ENCODE measurements at regions not wholly inside any gene's neighbourhood (a gene's known extent, or its start where the extent isn't known, plus 50 kb on each side); places are given as distances from the start of the nearest gene placed in this dataset.

DNA sequence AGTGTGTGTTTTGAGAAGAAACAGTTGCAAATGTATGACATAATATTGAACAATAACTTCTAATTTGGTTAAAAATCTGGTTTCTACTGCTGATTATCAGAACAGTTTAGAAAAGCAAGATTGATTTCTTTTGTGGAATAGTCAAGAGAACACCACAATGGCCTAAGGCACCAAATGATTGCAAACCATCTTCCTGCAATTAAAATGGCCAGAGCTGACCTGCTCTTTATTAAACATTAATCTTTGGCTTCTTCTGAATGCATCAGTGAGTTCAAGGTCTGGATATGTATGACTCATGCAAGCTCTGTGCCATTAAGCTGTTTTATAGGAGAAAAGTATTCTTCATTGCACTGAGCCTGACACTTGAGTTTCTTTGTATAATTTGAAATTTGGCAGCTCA is 107.8 kb upstream of the PDHA2 start:
- Histone ChIP-seq H3K27me3 (ENCODE audit: control insufficient read depth, insufficient read depth, low read length) (no peaks in the 10 kb centered on the region), H3K36me3 (ENCODE audit: control insufficient read depth, insufficient read depth, low read length) (no peaks in the 10 kb centered on the region), H3K9me3 (ENCODE audit: control insufficient read depth, insufficient read depth, low read depth, low read length) (no peaks in the 10 kb centered on the region), H3K27ac (ENCODE audit: low read depth, low read length) (no peak overlapping the region), H3K4me1 (ENCODE audit: control insufficient read depth, insufficient read depth, low read length) (peaks cover 16% of the 10 kb centered on the region), H3K9ac (ENCODE audit: low read length) (no peak overlapping the region), H3K4me3 (ENCODE audit: low read depth, low read length) (no peak overlapping the region)

DNA sequence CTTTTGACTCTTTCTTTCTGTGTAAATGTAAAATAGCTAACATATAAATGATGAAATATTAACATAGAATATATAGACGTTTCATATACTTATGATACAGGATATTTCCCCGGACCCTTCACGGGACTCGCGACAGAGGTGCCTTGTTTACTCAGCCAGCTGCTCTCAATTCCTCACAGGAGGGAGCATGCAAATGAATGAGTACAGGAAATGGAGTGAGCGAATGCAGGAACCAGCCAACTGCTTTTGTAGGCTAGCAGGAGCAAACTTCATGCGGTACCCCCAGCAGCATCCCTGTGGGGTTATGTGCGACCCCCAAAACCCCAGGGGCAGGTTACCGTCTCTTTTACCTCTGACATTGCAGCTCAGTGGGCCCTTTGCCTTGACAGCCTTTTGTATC is 110.3 kb upstream of the PDHA2 start:
- H3K4me3 ChIP-seq (ENCODE audit: low read depth, low read length), result no peak overlapping the region
- peaks cover 16% of the 10 kb centered on the region for H3K4me1 ChIP-seq (ENCODE audit: control insufficient read depth, insufficient read depth, low read length)

DNA sequence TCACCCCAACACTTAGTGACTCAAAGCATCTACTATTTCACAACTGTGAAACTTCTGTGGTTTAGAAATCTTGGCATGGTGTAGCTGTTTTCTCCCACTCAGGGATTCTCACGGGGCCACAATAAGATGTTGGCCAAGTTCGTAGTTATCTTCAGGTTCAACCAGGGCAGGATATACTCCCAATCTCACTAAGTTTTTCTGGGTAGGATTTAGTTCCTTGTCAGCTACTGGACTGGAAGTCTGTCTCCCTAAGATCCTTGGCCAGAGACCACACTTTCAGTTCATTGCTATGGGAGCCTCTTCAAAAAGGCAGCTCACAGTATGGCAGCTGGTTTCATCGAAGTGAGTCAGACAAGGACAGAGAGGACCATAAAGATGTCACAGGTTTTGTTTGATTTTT is 111.7 kb upstream of the PDHA2 start:
- H3K9ac ChIP-seq (ENCODE audit: low read length), result no peak overlapping the region
- H3K27ac ChIP-seq (ENCODE audit: low read depth, low read length), result no peak overlapping the region
- peaks cover 16% of the 10 kb centered on the region for H3K4me1 ChIP-seq (ENCODE audit: control insufficient read depth, insufficient read depth, low read length)
- H3K4me3 ChIP-seq (ENCODE audit: low read depth, low read length), result no peak overlapping the region
- H3K9me3 ChIP-seq (ENCODE audit: control insufficient read depth, insufficient read depth, low read depth, low read length), result no peaks in the 10 kb centered on the region
- no peaks in the 10 kb centered on the region for H3K27me3 ChIP-seq (ENCODE audit: control insufficient read depth, insufficient read depth, low read length)
- no peaks in the 10 kb centered on the region for H3K36me3 ChIP-seq (ENCODE audit: control insufficient read depth, insufficient read depth, low read length)

More for the DNA sequence above, 110.3 kb upstream of the PDHA2 start:
- H3K9ac ChIP-seq (ENCODE audit: low read length), result no peak overlapping the region
- H3K27me3 ChIP-seq (ENCODE audit: control insufficient read depth, insufficient read depth, low read length), result no peaks in the 10 kb centered on the region
- H3K27ac ChIP-seq (ENCODE audit: low read depth, low read length), result no peak overlapping the region
- no peaks in the 10 kb centered on the region for H3K36me3 ChIP-seq (ENCODE audit: control insufficient read depth, insufficient read depth, low read length)
- no peaks in the 10 kb centered on the region for H3K9me3 ChIP-seq (ENCODE audit: control insufficient read depth, insufficient read depth, low read depth, low read length)

DNA sequence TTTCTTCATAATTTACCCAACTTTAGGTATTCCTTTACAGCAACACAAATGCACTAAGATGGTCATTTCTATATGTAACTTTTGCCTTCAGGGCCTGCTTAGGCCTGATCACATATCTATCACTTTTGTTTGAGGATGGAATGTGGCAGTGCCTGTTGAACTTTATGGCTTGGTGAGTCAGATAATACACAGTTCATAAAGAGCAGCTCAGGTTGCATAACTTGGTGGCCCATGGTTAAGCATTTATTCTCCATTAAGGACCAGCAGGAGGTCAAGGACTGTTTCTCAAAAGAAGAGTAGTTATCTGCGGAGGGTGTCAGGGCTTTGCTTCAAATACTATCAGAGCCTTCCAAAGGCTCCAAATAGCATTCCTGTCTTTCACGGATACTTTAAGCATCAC is 124.1 kb upstream of the PDHA2 start:
- no peak overlapping the region for H3K27ac ChIP-seq (ENCODE audit: low read depth, low read length)

DNA sequence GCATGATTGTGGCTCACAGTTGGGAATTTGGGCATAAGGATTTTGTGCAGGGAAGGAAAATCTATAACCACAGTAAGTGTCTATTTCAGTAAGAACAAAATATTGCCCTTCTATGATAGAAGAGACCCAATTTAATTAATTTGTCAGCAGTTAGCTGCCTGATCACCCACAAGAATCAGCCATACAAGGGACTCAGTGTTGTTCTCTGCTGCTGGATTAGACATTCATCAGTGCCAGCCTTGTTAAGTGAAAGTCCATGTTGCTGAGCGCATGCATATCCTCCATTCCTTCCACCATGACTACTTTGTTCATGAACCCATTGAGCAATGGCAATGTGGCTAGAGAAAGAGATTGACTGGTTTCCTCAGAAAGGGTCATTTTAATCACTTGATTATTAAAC is 125.3 kb upstream of the PDHA2 start:
- Histone ChIP-seq H3K4me1 (ENCODE audit: control insufficient read depth, insufficient read depth, low read length) (no peaks in the 10 kb centered on the region), H3K36me3 (ENCODE audit: control insufficient read depth, insufficient read depth, low read length) (no peaks in the 10 kb centered on the region), H3K4me3 (ENCODE audit: low read depth, low read length) (no peak overlapping the region), H3K27ac (ENCODE audit: low read depth, low read length) (no peak overlapping the region), H3K9me3 (ENCODE audit: control insufficient read depth, insufficient read depth, low read depth, low read length) (no peaks in the 10 kb centered on the region), H3K27me3 (ENCODE audit: control insufficient read depth, insufficient read depth, low read length) (no peaks in the 10 kb centered on the region), H3K9ac (ENCODE audit: low read length) (no peak overlapping the region)

More for the DNA sequence above, 124.1 kb upstream of the PDHA2 start:
- Histone ChIP-seq H3K9ac (ENCODE audit: low read length) (no peak overlapping the region), H3K9me3 (ENCODE audit: control insufficient read depth, insufficient read depth, low read depth, low read length) (no peaks in the 10 kb centered on the region), H3K4me1 (ENCODE audit: control insufficient read depth, insufficient read depth, low read length) (no peaks in the 10 kb centered on the region), H3K36me3 (ENCODE audit: control insufficient read depth, insufficient read depth, low read length) (no peaks in the 10 kb centered on the region), H3K4me3 (ENCODE audit: low read depth, low read length) (no peak overlapping the region), H3K27me3 (ENCODE audit: control insufficient read depth, insufficient read depth, low read length) (no peaks in the 10 kb centered on the region)

DNA sequence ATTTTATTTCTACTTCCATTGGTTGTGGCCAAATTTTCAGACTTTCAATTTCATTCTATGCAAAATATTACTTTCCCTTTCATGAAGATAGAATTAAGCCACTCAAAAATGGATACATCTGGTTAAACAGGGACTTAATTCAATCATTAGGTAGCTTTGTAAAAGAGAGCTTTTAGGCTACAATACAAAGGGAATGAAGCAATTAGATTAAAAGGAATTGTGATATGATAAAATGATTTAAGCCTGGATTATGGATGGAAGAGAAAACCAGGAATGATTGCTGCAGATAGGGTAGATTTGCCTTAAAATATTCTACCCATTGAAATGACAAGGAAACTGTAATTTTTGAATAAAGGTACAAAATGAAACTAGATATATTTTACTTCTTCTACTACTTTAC is 134.6 kb upstream of the PDHA2 start:
- no peaks in the 10 kb centered on the region for H3K27me3 ChIP-seq (ENCODE audit: control insufficient read depth, insufficient read depth, low read length)
- no peaks in the 10 kb centered on the region for H3K4me1 ChIP-seq (ENCODE audit: control insufficient read depth, insufficient read depth, low read length)
- H3K9me3 ChIP-seq (ENCODE audit: control insufficient read depth, insufficient read depth, low read depth, low read length), result no peaks in the 10 kb centered on the region
- H3K4me3 ChIP-seq (ENCODE audit: low read depth, low read length), result no peak overlapping the region
- H3K36me3 ChIP-seq (ENCODE audit: control insufficient read depth, insufficient read depth, low read length), result no peaks in the 10 kb centered on the region
- no peak overlapping the region for H3K27ac ChIP-seq (ENCODE audit: low read depth, low read length)
- no peak overlapping the region for H3K9ac ChIP-seq (ENCODE audit: low read length)

DNA sequence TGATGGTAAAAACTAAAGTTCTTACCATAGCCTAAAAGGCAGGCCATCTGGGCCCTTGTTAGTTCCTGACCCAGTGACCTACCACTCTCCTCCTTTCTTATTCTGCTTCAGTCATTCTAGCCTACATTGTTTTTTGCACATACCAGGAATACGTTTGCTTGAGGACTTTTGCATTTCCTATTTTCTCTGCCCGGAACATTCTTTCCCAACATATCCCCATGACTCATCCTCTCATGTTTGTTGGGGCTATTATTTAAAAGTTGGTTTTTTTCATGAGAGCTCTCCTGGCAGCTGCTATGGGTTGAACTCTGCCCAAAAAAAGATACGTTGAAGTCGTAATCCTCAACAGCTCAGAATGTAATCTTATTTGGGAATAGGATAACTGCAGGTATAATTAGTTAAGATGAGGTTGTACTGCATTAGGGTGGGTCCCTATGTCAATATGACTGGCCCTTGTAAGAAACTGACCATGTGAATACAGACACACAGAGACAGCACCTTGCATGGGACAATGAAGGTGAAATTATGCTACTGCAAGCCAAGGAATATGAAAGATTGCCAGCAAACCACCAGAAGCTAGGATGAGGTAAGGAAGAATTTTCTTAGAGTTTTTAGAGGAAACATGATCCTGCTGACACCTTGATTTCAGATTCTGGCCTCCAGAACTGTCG is 138.3 kb upstream of the PDHA2 start:
- H3K27ac ChIP-seq (ENCODE audit: low read depth, low read length), result no peak overlapping the region
- H3K27me3 ChIP-seq (ENCODE audit: control insufficient read depth, insufficient read depth, low read length), result no peaks in the 10 kb centered on the region
- no peak overlapping the region for H3K4me3 ChIP-seq (ENCODE audit: low read depth, low read length)
- no peaks in the 10 kb centered on the region for H3K36me3 ChIP-seq (ENCODE audit: control insufficient read depth, insufficient read depth, low read length)
- H3K9ac ChIP-seq (ENCODE audit: low read length), result no peak overlapping the region
- H3K9me3 ChIP-seq (ENCODE audit: control insufficient read depth, insufficient read depth, low read depth, low read length), result no peaks in the 10 kb centered on the region
- no peaks in the 10 kb centered on the region for H3K4me1 ChIP-seq (ENCODE audit: control insufficient read depth, insufficient read depth, low read length)

DNA sequence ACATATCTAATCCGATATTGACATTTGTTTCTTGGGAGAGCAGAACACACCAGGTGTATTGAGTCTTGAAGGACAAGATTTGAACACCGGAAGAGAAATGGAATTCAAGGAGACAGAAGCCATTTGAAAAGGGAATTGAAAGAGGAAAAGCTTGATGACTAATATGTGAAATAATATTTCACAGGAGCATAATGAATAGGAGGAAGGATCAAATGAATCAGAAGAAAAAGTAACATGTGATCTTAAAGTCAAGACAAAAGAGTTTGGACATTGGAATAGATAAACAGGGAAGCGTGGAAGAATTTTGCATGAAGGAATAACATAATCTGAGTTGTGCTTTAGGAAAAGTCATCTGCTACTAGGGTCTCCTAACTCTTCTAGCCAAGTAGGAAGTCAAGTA is 145.5 kb upstream of the PDHA2 start:
- Histone ChIP-seq H3K36me3 (ENCODE audit: control insufficient read depth, insufficient read depth, low read length) (no peaks in the 10 kb centered on the region), H3K9ac (ENCODE audit: low read length) (no peak overlapping the region), H3K27me3 (ENCODE audit: control insufficient read depth, insufficient read depth, low read length) (no peaks in the 10 kb centered on the region), H3K9me3 (ENCODE audit: control insufficient read depth, insufficient read depth, low read depth, low read length) (peaks cover 7% of the 10 kb centered on the region), H3K4me3 (ENCODE audit: low read depth, low read length) (no peak overlapping the region), H3K27ac (ENCODE audit: low read depth, low read length) (no peak overlapping the region), H3K4me1 (ENCODE audit: control insufficient read depth, insufficient read depth, low read length) (no peaks in the 10 kb centered on the region)

DNA sequence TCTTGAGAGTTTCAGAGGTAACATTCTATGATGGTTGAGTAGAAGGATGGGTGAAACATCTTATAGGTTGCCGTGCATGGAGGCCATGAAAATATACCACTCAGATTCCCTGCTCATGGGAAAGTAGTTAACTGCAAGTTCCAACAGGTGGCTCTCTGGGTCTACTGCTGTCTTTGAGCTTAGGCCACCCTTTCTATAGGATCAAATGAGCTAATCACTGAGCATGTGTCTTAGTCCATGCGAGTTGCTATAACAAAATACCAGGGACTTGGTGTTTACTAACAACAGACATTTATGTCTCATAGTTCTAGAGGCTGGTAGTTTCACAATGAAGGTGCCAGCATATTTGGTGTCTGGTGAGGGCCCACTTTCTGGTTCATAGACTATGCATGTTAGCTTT is 144.8 kb upstream of the UNC5C start:
- H3K36me3 ChIP-seq (ENCODE audit: control insufficient read depth, insufficient read depth, low read length), result no peaks in the 10 kb centered on the region
- no peaks in the 10 kb centered on the region for H3K4me1 ChIP-seq (ENCODE audit: control insufficient read depth, insufficient read depth, low read length)
- peaks cover 7% of the 10 kb centered on the region for H3K9me3 ChIP-seq (ENCODE audit: control insufficient read depth, insufficient read depth, low read depth, low read length)
- no peak overlapping the region for H3K27ac ChIP-seq (ENCODE audit: low read depth, low read length)
- H3K27me3 ChIP-seq (ENCODE audit: control insufficient read depth, insufficient read depth, low read length), result no peaks in the 10 kb centered on the region
- no peak overlapping the region for H3K9ac ChIP-seq (ENCODE audit: low read length)
- H3K4me3 ChIP-seq (ENCODE audit: low read depth, low read length), result no peak overlapping the region

DNA sequence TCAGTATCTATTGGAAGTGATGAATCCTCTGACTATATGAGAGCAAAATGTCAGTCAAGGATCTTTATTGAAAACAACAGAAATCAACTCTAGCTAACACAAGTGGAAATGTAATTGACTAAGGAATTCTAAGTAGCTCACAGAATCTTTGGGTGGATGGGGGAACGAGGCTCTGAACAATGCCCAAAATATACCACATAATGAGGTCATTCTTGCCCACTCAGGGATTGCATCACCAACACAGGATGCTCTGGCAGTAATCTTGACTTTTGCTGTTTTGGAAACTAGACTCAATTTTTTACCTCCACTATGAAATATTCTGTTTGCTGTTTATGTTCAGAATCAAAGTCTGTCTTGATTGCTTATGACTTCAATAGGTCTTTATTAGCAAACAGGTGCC is 127.4 kb upstream of the UNC5C start:
- Histone ChIP-seq H3K27ac (ENCODE audit: low read depth, low read length) (no peak overlapping the region), H3K9me3 (ENCODE audit: control insufficient read depth, insufficient read depth, low read depth, low read length) (no peaks in the 10 kb centered on the region), H3K4me1 (ENCODE audit: control insufficient read depth, insufficient read depth, low read length) (no peaks in the 10 kb centered on the region), H3K36me3 (ENCODE audit: control insufficient read depth, insufficient read depth, low read length) (no peaks in the 10 kb centered on the region), H3K4me3 (ENCODE audit: low read depth, low read length) (no peak overlapping the region), H3K27me3 (ENCODE audit: control insufficient read depth, insufficient read depth, low read length) (no peaks in the 10 kb centered on the region), H3K9ac (ENCODE audit: low read length) (no peak overlapping the region)

DNA sequence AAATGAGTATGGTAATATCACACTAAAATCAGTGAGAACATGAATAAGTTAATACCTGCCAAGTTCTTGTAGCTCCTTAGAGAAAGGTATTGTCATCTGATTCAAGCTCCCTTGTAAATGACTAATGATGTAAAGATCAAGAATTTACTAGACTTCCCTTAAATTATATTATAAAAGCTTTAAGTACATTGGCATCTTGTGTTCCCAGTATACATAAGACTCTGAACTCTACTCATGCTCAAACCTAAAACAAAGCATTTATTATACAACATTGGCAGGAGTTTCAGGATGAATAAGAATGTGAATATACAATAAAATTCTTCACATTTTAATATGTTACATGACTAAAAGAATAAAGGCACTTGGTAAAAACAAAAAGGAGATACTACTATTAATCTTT is 126.8 kb upstream of the UNC5C start:
- Histone ChIP-seq H3K4me1 (ENCODE audit: control insufficient read depth, insufficient read depth, low read length) (no peaks in the 10 kb centered on the region), H3K27me3 (ENCODE audit: control insufficient read depth, insufficient read depth, low read length) (no peaks in the 10 kb centered on the region), H3K9ac (ENCODE audit: low read length) (no peak overlapping the region), H3K9me3 (ENCODE audit: control insufficient read depth, insufficient read depth, low read depth, low read length) (no peaks in the 10 kb centered on the region), H3K4me3 (ENCODE audit: low read depth, low read length) (no peak overlapping the region), H3K27ac (ENCODE audit: low read depth, low read length) (no peak overlapping the region), H3K36me3 (ENCODE audit: control insufficient read depth, insufficient read depth, low read length) (no peaks in the 10 kb centered on the region)

DNA sequence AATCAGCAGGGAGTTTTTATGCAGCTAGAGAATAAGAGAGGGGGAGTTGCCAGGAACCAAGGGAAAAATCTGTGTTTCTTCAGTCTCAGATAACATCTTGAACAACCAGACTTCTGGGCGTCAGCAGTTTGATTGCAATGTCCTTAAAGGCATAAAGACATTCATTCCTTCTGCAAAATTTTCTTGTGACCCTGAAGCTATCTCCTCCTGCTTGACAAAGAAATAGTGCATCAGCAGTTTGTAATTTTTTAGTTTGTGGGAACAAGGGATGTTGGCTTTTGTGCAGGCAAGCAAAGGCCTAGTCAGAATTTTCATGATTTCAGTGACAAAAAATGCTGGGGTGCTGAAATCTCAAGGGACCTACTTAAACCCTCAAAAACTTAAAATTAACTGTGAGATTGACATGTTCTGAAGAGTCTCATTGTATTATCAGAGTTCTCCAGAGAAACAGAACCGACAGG is 125.8 kb upstream of the UNC5C start:
- no peaks in the 10 kb centered on the region for H3K4me1 ChIP-seq (ENCODE audit: control insufficient read depth, insufficient read depth, low read length)
- no peak overlapping the region for H3K9ac ChIP-seq (ENCODE audit: low read length)
- no peak overlapping the region for H3K27ac ChIP-seq (ENCODE audit: low read depth, low read length)
- H3K9me3 ChIP-seq (ENCODE audit: control insufficient read depth, insufficient read depth, low read depth, low read length), result no peaks in the 10 kb centered on the region
- no peaks in the 10 kb centered on the region for H3K36me3 ChIP-seq (ENCODE audit: control insufficient read depth, insufficient read depth, low read length)
- H3K4me3 ChIP-seq (ENCODE audit: low read depth, low read length), result no peak overlapping the region
- H3K27me3 ChIP-seq (ENCODE audit: control insufficient read depth, insufficient read depth, low read length), result no peaks in the 10 kb centered on the region

All from HUES6 (cell line).